Dedifferentiated amniotic fluid mesenchymal stem cell (primary cell): ENCODE measurements at regions not wholly inside any gene's neighbourhood (a gene's known extent, or its start where the extent isn't known, plus 50 kb on each side); places are given as distances from the start of the nearest gene placed in this dataset.
A peak's percentile ranks its signal among the peaks of the same experiment; 100 is the strongest.
"Not testable (repeated sequence)": the region's sequence is repeated elsewhere in the genome, so short reads cannot be mapped to it uniquely, and the experiment has no call there.

Experiments used
- DNase-seq: peaks from one replicate; pipeline ENCODE4 v3.0.0-alpha.2; 2016; ENCODE audit errors: extremely low spot score

DNA sequence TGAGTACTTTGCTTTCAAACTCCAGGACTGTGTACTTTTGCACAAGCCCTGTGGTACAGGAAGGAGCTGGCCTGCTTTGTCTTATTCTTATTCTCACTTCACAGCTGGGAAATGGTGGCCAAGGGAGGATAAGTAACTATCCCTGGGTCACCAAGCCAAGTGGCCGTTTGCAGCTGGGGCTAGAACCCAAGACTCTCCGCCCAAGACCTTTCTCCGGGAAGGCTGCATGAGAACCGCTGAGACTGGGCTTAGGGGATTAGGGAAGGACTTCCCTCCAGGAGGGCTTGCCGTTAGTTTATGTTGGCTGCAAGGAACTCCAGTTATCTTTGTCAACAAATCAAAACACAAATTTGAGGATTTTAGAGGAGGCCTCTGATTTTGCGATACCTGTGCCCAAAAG lies 109.5 kb upstream of the ADRA1D start:
- DNase-seq = no peak

DNA sequence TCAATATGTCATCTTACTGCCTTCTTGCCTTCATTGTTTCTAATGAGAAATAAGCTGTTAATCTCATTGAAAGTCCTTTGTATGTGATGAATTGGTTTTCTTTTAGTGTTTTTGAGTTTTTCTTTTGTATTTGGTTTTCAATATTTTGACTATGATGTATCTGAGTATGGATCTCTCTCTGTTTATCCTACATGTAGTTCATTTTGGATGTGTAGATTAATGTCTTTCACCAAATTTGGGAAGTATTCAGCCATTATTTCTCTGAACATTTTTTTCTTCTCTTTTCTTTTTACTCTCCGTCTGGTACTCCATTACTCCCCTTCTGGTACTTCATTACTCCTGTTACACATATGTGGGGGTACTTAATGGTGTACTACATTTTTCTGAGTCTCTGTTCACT lies 103.3 kb upstream of the ADRA1D start:
- no peak for DNase-seq

DNA sequence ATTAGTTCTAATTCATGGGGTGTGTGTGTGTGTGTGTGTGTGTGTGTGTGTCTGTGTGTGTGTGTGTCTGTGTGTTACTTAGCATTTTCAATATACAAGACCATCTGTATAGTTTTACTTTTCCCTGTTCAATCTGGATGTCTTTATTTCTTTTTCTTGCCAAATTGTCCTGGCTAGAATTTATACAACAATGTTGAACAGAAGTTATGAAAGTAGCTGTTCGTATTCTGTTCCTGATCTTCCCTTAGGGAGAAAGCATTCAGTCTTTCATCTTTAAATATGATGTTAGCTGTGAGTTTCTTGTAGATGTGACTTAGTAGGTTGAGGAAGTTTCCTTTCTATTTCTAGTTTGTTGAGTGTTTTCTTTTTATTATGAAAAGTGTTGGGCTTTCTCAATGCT lies 101.0 kb upstream of the ADRA1D start:
- no peak for DNase-seq

DNA sequence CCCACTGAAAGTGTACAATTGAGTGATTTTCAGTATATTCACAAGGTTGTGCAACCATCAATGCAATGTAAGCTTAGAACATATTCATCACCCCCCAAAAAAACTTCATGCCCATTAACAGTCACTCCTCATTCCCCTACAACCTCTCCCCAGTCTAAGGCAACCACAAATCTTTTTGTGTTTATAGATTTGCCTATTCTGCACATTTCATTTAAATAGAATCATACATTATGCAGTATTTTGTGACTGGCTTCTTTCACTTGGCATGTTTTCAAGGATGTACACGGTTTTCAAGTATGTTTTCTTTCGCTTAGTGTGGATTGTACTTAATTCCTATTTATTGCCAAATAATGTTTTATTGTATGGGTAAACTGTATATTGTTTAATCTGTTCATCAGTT lies 95.6 kb upstream of the ADRA1D start:
- DNase-seq = no peak

DNA sequence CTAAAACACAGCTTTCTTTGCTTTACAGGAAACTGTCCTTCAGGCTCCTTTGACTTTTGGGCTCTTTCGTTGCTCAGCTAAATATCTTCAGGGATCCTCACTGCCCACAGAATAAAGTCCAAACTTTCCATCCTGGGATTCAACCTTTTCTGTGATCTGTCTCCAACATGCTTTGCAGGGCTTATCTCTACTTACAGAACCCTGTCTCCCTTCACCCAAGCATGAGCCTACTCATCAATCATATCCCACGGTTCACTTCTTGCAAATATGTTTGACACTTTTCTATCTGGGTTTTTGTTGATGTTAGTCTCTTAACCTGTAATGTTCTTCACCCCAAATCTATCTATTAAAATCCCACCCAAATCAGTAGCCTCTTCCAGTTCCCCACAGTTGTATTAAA lies 93.5 kb upstream of the ADRA1D start:
- no peak for DNase-seq

DNA sequence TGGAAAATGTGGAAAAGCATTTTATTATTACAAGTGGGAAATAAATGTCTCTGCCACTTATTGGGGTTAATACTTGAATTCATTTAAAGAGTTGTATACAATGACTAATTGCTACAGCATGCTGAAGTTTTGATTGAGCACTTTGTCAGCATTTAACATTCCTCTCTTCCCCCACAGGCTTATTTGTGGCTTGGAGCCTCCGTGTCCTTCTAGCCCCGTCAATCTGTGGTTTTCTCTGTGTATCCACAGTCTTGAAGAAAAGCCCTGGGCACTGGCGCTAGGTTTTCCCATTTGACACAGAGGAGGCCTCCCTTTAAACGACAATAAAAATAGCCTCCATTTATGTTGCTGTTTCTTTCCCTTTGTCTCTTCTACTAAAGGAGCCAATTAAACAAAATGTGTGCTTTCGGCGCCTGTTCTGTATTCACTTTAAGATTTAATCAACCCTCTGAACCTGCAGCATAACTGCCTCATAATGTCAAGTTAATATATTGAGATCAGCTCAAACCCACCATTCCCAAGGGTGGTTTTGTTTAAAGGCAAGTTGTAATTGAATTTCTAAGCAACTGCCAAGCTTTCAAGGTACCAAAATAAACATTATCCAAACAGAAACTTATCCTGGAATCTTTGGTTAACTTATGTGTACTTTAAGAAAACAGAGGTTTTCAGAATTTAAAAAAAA lies 92.9 kb upstream of the ADRA1D start:
- DNase-seq = peak; percentile 21

DNA sequence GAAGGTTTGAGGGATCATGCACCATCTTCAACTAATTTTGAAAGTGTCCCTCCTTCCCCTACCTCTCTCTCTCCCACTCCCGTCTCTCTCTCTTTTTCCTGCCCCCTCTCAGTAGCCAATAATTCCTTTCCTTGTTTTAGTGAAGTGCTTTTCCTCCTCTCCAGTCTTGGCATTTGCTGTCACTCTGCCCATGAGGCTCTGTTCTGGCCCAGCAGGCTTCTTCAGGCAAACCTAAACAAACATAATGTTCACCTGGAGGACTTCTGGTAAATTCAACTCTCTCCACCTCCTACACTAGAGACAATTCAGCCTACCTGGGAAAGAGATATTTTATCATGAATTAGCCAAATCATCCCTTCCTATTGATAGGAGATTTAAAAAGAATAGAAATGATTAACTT lies 86.6 kb upstream of the ADRA1D start:
- DNase-seq = no peak

DNA sequence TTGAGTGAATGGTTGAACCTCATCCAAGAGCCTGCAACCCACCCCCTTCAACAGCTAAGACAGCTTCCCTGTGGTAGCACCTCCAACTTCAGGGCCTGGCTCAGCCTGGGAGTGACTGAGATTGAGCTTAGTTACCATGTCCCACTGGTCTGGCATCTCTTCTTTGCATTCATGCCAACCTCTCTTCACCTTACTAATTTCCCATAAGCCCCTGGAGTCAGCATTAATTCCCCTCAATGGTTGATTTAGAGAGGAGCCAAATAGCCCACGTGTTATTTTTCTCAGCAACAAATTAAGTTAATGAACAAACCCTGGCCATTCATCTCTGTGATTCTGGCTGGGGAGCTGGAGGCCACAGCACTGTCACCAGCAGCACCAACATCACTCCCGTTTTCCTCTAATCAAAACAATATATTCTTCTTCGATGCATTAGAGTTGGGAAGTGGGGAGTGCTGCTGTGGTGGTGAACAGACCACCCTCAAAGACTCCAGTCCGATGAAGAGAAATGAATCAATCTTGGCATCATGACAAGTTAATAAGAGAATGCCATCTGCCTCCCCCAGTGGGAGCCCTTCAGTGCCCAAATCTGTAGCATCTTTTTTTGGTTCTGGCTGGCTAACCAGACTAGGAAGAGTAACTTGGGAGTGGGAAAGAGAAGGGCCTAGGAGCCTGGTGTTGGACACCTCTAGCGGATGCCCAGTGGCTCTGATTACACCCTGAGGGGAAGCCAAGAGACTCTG lies 83.2 kb upstream of the ADRA1D start:
- no peak for DNase-seq

DNA sequence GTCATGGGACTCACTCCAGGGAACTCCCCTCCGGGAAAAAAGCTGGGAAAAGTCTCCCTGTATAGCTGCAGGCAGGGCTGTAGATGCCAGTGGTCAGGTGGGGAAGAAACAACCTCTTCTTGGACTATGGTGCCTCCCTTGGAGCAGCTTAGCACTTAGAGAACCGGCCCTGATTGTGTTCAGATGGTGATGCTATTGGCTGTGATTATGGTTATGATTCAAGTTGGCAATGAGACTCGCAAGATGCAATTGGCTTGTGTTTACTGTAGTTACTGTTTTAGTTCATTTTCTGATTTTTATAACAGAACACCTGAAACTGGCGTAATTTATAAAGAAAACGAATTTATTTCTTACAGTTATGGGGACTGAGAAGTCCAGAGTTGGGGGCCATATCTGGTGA lies 80.9 kb upstream of the ADRA1D start:
- DNase-seq = no peak

DNA sequence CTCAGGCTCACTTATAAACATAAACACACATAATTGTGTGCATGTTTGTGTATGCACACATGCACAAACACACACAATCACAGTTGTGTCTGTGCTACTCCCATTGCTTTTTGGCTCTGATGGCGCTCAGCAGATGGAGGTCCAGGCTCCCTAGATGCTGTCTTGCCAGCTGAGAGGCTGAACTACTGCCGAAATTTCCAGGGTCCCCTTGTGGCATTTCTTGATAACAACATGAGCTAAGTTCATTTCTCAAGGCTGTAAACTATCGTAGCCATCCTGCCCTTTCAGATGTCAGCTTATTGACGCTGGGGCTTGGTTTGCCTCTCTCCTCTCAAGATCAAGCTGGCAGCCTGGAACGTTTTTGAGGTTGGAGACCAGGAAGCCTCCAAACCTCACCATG lies 80.1 kb upstream of the ADRA1D start:
- no peak for DNase-seq

DNA sequence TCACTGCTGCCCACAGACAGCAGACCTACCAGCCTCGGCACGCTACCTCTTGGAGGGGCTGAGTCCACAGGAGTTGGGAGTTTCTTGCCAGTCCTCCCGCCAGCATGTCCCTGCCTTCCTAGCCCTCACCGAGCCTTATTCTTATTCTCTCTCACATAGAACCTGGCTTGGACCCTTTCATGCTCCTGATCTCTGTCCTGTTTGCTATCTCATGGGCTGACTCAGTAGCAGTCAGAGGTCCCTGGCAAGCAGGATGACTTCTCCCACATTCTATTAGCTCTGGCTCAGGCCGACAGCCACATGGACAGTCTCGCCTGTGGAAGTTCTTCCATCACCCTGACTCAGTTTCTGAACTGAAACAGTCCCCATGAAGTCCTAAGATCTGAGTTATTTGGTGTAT lies 79.5 kb upstream of the ADRA1D start:
- no peak for DNase-seq

DNA sequence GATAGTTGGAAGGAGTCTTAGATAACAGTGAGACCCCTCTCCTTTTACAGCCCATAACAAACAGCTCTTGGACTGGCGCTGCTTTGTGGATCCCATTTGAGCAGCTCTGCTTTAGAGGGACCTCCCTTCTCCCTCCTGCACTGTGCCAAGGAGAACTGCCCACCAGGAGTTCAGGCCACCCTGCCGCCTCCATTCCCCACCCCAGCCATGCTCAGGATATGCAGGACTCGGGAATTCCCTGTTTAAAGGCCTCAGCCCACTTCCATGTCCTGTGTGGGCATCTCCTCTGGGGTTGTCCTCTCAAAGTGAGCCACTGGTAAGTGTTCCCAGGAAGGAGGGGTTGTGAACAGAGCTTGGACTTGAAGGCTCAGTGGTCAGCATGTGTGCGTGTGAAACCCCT lies 78.9 kb upstream of the ADRA1D start:
- no peak for DNase-seq

DNA sequence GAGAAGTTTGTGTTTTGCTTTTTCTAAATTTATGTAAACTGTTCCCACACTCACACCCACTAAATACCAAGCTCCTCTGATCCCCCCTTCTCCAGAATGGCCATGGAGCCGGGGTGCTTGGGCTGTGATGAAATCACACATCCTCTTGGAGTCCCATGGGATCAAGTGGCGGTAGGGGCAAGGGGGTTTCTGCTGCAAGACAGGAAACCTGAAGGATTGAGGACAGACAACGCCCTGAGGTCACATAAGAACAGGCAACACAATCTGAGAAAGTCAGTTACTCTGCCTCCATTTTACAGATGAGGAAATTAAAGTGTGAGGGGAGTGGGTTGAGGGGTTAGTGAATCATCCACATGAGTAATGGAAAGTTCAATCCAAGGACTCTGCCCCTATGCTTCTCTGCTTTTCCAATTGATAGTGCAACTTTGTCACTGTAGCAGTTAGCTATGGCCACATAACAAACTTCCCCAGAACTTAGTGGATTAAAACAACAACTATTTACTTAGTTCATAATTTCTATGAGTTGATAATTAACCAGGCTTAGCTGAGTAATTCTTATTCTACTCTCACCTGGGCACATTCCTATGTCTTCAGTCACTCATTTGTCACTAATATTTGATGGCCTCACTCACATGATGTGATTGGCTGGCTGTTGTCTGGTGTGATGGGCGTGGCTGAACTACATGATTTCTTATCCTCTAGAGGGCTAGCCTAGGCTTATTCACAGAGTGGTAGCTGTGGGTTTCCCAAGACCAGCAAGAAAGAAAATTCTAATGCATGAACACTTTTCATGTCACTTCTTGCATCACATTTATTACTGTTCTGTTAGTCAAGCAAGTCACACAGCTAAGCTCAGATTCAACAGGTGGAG lies 77.3 kb upstream of the ADRA1D start:
- no peak for DNase-seq

DNA sequence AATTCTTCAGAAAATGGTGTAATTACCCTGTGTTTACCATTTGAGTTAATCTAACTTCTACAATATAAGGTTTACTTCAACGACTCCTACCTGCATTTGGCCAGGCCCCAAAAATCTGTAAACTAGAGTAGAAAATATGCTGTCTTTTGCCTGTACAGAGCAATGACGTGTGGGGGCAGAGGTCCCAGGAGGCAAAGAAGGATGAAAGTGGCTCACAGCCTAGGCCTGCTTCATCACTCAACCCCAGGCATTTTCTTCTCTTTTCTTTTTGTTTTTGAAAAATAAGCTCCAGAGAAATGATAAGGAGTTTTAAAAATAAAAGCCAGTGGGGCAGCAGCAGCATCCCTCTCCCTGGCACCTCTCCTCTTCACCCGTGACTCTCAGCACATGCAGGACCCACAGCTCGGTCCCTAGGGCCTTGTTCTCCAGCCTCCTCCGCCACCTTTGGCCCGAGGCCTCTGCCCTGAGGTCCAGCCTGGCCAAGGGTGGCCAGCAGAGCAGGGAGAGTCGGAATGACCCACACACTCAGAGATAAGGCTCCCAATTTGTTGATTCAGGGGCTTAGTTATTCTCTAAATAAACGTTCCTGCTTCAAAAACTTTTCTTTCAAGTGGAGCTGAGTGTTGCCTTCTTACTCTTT lies 76.6 kb upstream of the ADRA1D start:
- no peak for DNase-seq

DNA sequence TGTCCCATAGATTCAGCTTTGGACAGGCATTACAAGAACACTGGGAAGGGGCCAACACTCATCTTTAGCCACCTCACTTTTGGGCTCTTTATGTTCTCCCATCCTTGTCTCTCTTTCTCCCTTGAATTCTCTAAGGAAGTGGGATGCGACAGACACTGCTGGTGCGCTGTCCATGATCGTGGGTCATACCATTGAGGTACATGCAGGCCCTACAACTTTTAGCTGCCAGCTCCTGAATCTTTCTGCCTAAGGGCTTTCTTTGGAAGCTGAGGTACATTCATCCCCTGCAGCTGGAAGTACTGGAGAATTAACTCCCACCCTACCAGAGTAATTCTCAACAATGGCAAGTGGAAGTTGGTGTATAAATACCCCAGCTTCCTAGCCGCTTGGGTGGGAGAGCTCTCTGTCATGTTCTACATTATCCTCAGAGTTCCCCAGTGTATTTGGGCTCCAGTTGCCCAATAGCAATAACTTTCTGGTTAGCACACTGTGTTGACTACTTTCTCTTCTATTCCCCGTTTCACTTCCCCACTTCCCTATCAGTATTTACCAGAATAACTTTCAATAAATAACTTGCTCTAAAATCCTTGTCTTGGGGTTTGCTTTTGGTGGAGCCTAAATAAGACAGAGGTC lies 75.6 kb upstream of the ADRA1D start:
- no peak for DNase-seq

DNA sequence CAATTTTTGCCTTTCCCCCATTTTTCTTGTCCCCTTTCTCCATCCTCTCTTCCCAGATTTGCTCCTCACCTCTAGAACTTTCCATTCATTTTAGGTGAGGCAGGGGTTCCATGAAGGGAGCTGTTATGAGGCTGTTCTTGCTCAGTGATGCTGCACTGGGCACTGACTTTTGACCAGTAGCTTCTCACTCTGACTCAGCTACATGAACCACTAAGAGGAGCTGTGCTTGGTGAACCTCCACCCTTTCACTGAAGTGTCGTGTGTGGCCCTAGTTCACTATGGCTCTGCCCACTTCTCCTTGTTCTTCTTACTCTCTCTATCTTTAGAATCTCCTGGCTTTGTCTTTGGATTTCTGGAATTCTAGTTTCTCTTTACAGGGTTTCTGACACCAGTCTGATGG lies 73.4 kb upstream of the ADRA1D start:
- no peak for DNase-seq

DNA sequence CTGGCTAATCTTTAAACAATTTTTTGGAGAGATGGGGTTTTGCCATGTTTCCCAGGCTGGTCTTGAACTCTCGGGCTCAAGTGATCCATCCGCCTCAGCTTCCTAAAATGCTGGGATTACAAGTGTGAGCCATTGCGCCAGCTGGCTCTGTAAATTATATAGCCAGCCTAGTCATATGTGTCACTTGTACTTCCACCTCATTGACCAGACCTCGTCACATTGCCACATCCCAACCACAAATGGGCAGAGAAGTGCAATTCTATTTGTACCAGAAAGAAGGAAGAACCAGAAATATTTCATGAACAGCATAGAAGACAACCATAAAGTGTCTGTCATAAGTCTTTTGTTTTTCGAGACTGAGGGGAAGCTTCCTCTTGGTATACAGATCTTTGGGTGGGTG lies 71.2 kb upstream of the ADRA1D start:
- DNase-seq = no peak

DNA sequence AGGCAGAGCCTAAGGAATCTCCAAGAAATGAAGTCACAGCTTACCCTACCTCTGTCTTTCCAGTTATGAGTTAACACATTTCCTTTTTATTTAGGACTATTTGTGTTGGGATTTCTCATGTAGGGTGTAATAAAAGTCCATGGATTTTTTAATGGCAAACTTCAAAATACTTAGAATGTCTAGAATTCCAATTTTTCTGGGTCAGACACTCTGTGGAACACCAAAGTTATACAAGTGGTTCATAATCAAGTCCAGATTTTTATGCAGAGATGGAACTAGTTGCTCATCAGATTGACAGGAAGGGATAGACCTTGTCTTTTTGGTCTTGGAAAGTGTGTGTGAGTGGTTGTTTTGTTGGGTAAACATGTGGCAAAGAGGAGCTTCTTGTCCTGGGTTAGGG lies 69.8 kb upstream of the ADRA1D start:
- no peak for DNase-seq

DNA sequence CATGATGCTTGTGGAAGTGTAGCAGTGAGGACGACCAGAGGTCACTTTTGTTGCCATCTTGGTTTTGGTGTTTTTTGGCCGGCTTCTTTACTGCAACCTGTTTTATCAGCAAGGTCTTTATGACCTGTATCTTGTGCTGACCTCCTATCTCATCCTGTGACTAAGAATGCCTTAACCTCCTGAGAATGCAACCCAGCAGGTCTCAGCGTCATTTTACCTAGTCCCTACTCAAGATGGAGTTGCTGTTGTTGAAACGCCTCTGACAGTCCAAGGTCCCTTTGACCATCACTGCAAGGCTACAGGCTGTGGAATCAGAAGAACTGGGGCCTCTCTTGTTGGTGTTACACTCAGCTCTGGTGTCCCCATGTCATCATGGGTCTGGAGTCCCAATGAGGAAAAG lies 61.5 kb upstream of the ADRA1D start:
- DNase-seq = not testable (repeated sequence)

DNA sequence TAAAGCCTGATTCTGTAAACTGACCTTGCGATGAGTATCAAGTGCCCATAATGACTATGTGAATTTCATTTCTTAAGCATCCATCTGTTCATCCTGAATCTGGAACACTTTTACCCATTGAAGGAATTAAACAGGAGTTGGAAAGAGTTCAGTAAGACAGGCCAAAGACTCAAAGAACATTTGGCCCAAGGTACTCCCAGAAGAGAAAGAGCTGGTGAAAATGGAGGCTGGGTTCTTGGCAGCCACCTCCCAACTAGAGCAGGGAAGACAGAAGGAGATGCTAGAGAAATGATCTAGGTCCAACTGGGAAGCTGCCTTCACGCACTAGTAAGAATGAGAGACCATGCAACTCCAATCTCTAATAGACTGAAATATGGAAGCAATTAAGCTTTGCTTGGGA lies 57.1 kb upstream of the ADRA1D start:
- no peak for DNase-seq

DNA sequence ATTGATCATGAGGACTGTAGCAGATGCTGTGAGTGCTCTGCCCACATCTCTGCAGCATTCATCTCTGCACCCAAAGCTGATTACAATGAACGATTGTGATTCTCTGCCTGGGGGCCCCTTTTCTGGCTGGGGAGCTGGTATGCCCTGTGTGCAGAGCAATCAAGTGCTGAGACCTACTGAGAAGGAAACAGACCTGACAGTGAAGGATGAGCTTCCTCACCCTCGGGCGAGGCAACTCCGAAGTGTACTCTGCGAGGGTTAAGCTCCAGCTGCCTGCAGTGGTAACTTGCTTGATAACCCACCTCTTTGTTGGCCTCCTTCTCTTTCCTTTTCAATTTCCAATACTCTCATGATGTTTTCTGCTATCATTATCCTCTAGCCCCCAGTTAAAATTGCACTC lies 56.0 kb upstream of the ADRA1D start:
- no peak for DNase-seq

DNA sequence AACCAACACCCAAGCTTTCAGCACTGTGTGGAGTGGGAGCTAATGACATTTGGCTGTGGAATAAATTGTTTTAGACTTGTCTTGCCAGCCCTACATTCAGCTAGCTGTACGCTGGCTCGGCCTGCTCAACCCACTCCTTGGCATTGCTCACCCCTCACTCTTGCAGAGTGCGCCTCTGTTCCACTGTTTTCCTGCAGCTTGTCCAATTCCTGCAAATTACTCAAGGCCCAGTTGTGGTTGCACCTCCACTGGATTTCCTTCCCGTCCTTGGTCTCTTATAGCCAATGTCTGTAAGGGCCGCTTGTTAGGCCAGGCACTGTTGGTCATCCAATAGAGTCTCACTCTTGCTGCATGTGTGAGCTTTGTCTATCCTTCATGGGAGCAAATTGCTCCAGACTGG lies 55.5 kb upstream of the ADRA1D start:
- no peak for DNase-seq
